ENCODE measurements at regions not wholly inside any gene's neighbourhood (a gene's known extent, or its start where the extent isn't known, plus 50 kb on each side); places are given as distances from the start of the nearest gene placed in this dataset.
"Not testable (repeated sequence)": the region's sequence is repeated elsewhere in the genome, so short reads cannot be mapped to it uniquely, and the experiment has no call there.

DNA sequence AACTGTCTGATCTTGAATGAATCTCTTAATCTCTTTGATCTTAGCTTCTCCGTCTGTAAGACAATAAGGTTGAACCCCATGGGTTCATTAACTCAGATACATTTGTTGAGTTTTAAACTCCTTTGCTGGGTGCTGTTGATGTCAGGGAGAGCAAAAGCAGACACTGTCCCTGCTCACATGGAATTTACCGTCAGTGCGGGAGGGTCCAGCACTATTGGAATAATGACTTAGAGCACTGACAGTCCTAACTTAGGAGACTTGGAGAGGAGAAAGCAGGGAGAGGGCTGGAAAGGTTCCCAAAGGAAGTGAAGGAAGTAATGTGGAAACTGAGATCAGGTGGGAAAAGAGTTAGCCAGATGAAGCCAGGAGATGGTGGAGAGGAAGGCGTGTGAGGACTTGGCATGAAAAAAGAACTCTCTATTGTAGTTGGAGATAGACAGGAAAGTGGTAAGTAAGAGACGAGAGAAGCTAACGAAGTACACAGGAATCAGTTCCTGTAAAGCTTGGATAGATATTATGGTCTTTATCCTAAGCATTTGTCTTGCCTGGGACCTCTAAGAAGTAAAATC is 141.4 kb upstream of the SERTAD2 start:
- no peak for DNase-seq (ENCODE audit: low read depth)

DNA sequence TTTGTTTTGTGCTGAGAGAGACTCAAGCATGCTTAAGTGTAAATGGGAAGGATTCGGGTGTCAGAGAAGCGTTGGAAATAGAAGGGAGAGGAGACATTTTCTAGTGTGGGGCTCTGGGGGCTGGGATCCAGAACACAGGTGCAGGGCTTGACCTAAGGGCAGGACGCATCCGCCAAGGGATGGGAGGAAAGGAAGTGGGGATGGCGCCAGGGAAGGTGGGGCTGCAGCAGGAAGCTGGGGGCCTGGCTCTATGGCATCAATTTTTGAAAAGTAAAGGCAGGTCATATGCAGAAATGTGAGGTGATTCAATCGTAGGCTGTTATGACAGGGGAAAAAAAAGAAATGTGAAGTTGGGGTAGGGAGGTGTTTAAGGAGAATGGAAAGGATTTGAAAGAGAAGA is 143.2 kb upstream of the SERTAD2 start:
- DNase-seq (ENCODE audit: low read depth) = no peak

DNA sequence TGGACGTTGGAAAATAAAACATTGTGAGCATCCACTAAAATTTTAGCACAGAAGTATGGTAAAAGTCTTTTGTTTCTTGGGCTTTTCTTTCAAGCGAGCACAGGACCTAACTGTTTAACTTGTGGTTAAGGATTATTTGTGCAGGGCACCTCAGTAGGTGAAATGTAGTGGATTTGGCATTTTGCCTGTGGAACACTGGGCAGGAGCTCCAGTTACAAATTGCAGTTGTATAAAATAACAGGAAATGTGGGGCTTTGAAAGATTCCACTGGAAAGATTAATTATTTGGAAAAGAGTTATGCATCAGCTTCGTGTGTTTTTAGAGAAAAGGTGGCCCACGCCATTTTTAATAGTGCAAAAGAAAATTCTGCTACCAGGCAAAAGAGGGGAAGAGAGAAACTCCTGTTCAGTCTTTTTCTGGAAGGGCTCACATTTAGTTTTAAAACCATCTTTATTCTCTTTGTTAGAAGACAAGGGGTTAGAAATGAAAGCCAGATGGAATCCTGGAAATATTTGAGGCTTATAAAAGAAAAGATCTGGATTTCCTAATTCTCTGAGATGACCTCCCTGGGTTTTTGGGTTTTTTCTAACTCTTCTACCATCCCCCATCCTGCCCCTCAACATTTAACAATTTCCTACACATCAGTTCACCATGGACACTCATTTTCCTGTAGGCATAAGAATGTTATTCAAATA is 144.3 kb upstream of the SERTAD2 start:
- no peak for DNase-seq (ENCODE audit: low read depth)

DNA sequence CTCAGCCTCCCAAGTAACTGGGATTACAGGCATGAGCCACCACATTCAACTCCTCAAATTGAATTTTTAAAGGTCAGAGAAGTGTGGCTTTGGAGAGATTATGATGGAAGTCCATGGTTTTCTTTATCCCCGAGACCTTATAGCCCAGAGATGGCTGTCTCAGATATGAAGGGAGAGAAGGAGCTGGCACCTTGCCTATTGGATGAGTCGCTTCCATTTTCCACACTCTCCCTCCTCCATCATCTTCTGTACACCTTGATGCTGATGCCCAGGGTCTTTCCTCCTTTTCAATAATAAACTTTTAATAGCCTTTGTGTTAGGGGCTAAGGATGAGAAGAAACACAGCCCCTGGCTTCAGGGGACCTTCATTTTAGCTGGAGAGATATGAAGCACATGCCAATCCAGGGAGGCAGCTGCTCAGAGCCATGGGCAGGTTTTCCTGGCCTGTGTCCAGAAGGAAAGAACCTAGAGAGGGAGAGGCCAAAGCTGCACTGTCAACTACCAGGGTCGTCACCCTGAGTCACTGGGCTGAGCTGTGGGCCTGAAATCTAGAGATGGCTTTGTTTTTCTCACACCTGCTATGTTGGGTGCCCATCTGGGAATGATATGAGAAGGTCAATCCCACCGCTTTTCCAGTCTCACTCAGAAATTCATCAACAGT is 146.0 kb upstream of the SERTAD2 start:
- DNase-seq (ENCODE audit: low read depth) = no peak

DNA sequence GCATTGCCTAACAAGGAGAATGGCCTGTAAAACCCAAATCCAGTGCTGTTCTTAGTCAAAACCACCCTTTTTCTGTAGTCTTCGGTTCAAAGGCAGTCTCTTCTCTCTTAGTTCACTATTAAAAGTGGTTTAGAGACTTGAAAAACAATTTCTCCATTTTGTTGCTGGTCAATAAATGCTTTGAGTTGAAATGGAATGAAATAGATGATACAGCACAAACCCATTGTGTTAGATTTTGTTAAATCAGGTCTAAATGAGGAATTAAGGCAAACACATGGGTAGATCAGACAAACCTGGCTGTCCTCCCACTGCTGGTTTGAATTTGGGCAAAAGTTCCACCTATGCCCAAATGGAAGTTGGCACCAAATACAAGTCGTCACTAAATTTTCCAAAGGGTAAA is 150.1 kb upstream of the SERTAD2 start:
- DNase-seq (ENCODE audit: low read depth) = no peak

DNA sequence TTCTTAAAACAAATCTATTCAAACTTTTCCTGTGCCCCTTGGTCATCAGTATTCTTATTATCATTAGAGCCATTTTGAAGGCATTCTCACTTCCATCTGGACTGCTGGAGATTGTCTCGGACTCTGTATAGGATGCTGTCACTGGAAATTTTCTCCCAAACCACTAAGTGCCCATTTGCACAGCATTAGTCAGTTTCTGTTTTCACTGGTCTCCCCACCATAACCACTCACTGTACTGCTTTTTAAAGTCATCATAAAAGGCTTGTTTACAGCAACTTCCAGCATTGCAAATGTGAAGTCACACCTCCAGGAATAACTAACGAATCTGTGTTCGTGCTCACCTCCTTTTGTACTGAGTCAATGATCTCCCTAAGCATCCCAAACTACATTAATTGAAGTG is 150.9 kb upstream of the SERTAD2 start:
- no peak for DNase-seq (ENCODE audit: low read depth)

DNA sequence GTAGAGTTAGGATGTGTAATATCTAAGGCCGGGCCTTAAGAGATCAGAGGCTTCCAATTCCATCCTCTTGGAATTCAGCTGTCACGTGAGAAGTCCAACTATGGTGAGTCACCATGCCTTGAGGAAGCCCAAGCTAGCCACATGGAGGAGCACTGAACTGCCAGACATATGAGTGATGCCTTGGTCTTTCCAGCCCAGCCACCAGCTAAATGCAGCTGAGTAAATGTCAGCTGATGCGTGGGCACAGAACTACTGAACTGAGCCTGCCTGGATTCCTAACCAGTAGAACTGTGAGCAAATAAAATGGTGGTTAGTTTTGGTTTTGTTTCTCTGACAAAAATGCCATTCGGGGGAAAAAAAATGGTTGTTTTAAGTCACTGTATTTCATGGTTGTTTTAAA is 153.7 kb upstream of the SERTAD2 start:
- no peak for DNase-seq (ENCODE audit: low read depth)

DNA sequence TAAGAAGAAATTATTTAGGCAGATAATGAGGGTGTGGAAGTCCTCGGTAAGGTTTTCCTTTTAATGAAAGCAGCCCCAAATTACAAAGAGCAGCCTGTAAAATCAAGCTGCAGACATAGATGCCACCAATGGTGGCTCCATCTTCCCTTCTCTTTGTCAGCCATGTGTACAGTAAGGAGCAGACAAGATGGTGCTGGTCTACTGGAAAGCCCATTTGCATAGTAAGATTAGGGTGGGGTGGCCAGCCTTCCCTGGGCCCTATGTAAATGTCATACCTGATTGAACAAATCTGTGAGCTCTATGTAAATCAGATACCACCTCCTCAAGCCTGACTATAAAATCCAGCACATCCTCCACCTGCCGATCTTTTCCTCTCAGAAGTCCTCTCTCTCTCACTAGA is 154.4 kb upstream of the SERTAD2 start:
- no peak for DNase-seq (ENCODE audit: low read depth)

DNA sequence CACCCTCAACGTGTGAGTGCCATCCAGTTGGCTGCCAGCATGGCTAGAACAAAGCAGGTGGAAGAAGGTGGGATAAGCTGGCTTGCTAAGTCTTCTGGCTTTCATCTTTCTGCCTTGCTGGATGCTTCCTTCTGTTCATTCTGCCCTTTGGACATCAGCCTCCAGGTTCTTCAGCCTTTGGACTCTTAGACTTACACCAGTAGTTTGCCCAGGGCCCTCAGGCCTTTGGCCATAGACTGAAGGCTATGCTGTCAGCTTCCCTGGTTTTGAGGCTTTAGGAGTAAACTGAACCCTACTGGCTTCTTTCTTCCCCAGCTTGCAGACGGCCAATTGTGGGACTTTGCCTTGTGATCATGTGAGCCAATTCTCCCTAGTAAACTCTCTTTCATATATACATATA is 155.0 kb upstream of the SERTAD2 start:
- no peak for DNase-seq (ENCODE audit: low read depth)

DNA sequence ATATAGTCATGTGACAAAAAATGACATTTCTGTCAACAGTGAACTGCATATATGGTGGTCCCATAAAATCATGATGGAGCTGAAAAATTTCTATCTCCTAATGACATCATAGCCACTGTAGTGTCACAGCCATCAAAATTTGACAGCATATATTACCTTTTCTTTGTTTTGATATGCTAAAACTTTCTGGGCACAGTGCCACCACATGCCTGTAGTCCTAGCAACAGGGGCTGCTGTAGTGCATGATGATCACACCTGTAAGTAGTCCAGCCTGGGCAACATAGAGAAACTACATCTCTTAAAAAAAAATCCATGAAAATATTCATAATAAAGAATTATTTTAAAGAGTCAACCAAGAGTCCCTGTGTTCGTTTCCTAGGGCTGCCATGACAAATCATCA is 155.5 kb upstream of the SERTAD2 start:
- no peak for DNase-seq (ENCODE audit: low read depth)

DNA sequence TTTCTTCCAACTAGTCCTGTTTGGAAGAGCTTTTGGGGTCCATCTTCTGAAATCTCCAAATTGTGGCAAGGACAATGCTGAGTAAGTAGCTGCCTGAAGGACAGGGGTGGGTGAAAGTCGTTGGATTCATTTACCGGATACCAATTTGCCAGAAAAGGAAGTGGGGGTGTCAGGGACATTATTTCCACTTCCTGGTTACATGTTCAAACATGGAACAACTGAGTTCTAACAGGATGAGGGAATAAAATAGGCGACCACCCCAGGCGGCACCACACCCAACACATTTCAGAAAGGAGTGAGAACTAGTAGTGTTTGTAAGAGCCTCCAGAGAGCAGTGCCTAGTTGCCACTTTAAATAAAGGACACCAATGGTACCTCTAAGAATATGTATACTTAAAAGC is 158.6 kb upstream of the SERTAD2 start:
- DNase-seq (ENCODE audit: low read depth) = no peak

DNA sequence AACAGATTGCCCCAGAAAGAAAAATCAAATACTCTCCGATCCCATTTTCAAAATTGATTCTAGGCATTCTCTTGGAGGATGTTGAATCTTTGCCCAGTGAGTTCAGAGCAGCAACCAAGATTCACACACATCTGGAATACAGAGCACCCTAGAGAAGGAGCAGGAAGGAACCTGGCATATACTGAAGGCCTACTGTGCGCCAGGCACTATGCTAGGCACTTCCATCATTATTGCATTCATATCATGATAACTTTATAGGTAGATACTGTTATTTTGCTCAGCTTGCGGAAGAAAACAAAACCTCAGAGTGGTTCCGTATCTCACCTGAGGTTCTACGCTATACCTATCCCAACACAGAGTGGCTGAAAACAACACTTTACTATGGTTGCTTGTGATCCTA is 160.3 kb upstream of the SERTAD2 start:
- no peak for DNase-seq (ENCODE audit: low read depth)

DNA sequence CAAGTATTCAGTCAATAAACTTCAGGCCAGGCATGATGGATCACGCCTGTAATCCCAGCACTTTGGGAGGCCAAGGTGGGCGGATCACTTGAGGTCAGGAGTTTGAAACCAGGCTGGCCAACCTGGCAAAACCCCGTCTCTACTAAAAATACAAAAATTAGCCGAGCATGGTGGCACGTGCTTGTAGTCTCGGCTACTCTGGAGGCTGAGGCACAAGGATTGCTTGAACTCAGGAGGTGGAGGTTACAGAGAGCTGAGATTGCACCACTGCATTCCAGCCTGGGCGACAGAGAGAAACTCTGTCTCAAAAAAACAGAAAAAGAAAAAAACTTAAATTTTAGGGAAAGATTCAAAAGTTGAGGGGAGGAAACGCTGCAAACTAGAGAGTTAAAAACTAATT is 162.8 kb upstream of the SERTAD2 start:
- not testable (repeated sequence) for DNase-seq (ENCODE audit: low read depth)

DNA sequence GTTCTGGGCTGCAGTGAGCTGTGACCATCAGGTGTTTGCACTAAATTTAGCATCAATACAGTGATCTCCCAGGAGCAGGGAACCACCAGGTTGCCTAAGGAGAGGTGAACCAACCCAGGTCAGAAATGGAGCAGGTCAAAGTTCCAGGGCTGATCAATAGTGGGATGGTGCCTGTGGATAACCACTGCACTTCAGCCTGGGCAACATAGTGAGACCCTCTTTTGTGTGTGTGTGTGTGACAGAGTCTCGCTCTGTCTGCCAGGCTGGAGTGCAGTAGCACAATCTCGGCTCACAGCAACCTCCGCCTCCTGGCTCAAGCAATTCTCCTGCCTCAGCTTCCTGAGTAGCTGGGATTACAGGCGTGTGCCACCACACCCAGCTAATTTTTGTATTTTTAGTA is 163.7 kb upstream of the SERTAD2 start:
- DNase-seq (ENCODE audit: low read depth) = no peak

DNA sequence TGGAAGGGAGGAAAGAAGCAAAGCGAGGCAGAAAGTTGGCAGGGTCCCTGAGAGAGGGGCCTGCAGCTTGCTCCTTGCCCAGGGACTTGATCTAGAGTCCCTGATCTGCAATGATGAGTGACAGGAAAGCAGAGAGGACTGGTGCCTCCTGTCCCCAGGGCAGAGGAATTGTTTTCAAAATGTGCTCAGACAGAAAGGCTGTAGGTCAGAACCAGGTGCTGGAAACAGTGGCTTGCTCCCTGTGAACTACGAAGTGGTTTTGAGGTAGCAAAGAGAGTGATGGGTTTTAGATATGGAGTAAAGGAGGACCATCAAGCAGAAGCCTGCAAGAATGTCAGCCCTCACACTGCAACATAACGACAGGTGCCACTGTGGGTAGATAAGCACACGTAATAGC is 164.9 kb upstream of the SERTAD2 start:
- no peak for DNase-seq (ENCODE audit: low read depth)

DNA sequence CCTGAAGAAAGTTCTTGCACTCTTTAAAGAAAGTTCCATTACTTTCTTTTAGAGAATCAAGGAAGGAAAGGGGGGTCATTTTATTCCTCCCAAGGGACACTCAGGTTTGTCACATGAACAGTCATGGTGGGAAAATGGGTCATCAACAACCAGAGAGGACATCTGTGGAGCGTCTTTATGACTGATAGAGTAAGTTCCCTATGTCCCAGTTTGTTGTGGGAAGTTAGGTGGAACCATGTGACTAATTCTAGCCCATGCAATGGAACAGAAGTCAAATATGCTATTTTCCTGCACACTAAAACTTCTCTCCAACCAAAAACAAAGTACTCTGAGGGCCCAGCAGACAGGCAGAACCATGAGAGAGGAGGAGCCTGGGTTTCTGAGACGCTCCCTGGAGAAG is 165.6 kb upstream of the SERTAD2 start:
- no peak for DNase-seq (ENCODE audit: low read depth)

DNA sequence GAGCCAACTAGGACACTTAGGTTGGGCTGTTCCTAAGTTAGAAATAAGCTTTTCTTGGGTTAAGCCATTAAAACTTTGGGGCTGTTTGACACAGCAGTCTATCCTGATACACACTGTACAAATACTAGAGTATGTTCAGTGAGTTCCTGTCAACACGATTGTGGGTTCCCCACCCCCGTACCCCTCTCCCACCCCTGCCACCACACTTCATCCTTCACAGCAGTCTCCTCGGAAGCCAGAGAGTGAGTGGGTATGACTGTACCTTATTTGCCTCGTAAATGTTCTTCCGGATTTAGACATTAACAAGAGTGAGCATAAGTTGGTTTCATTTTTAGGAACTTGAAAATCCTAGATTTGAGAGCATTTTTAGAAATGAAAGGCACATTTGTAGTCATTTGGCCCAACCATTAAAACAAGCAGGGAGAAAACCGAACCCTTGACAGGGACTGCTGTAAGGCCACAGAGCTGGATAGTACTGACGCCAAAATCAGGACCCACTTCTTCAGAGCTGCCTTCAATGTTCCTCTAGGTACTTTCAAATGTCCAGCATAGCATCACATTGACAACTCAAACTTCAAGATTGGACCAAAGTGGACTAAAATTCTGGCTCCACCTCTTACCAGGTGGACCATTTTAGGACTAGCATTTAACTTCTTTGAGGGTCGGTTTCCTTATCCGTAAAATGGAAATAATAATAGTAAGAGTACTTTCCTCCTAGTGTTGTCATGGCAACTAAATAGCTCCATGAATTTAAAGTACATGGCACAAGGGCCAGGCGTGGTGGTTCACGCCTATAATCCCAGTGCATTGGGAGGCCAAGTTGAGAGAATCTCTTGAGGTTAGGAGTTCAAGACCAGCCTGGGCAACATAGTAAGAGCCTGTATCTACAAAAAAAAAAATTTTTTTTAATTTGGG is 166.3 kb upstream of the SERTAD2 start:
- peak; percentile 15 for DNase-seq (ENCODE audit: low read depth)

DNA sequence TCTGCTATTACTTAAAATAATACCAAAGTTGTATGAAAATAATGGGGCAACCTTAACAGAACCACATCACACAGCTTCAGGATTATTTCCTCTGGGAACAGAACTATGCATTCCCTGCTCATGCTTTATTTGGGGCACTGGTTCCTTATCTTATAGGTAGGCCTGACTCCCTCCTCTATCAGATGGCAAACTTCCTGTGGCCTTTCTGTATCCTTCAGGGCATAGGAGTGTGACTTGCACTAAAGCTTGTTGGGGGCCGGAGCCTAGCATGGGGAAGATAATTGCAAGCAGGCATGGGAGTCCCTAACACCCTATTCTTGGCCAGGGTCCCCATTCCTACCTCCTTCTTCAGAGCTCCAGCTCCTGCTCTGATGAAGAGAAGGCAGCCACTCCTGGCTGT is 167.2 kb upstream of the SERTAD2 start:
- DNase-seq (ENCODE audit: low read depth) = no peak

DNA sequence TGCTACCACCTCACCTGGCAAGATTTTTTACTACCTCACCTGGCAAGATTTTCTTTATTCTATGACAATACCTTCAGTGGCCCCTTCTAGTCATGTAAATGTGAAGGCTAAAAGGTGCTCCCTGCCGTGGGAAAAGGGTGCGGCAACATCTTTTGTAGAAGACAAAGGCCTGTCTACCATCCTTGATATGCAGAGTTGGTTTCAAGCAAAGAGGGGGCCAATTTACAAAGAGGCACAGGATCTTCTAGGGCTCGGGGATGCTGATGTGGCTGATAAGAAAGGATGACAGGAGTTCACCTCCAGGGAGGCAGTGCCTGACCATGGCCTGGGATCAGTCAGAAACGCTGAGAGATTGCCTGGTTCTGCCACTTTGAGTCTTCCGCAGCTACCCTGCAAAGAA is 165.4 kb upstream of the SLC1A4 start:
- DNase-seq (ENCODE audit: low read depth) = no peak

DNA sequence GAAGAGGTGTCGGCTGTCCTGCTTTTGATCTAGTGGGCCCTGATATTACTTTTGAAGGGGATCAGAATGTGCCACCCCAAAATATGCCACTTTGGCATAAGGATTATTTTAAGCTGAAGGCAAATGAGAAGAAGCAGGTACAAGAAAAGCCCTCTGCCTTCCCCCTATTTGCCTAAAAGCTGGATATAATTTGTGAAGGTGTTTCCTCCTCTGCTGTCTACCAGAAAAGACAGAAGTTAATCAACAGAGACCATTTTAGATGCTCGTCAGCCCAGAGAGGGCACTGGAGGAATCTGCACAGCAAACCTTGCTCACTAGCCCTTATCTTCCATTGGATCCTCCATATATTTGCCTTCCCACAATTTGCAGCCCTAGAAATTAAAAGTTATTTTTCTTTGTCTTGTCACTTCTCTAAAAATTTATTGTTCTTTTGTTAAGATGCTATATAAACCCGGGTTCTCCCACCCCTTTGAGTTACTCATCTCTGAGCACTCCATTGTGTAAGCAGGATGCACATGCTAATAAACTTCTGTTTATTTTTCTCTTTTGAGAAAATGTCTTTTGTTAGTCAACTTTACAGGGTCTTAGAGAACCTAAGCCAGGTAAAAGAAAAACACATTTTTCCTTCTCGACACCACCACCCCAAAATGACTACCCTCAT is 163.2 kb upstream of the SLC1A4 start:
- DNase-seq (ENCODE audit: low read depth) = no peak

DNA sequence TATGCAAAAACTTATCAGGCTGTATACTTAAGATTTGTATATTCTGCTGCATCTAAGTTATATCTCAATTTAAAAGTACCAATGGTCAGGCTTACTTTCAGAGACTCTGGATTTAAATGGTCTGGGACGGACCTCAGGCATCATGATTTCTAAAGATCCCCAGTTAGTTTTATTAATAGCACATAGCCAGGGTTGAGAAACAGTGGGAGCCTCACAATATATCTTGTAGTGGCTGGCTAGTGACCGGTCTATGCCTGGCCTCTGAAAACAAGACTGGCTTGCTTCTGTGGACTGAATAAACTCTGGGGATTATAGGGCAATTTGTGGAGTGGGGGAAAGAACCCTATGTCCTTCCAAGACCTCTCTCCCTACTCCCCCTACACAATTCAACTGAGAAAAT is 162.5 kb upstream of the SLC1A4 start:
- no peak for DNase-seq (ENCODE audit: low read depth)

DNA sequence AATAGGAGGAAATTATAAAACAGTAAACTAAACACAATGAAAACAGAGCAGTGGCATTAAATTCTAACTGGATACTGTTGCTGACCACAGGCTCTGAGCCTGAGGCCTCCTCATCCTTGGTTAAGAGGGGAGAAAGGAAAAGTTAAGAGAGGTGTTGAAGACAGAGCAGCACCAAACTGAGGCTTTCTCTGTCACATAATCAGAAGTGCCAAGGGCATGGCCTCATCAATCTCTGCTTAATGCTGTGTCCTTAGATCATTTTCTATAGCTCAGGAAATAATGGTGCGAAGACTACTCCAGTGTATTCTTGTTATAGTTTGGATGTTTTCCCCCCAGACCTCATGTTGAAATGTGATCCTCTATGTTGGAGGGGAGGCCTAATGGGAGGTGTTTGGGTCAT is 160.9 kb upstream of the SLC1A4 start:
- no peak for DNase-seq (ENCODE audit: low read depth)
